IMR-90 (cell line): ENCODE measurements at regions not wholly inside any gene's neighbourhood (a gene's known extent, or its start where the extent isn't known, plus 50 kb on each side); places are given as distances from the start of the nearest gene placed in this dataset.
"Not testable (repeated sequence)": the region's sequence is repeated elsewhere in the genome, so short reads cannot be mapped to it uniquely, and the experiment has no call there.

Experiments used
- BHLHE40 ChIP-seq: fragments of 150-350 bp; IDR thresholded peaks from 2 replicates; pipeline ENCODE4 v1.6.1; 2016; ENCODE audit warnings: mild to moderate bottlenecking, low read depth, low read length
- CEBPB ChIP-seq: IDR thresholded peaks from 2 replicates; pipeline ENCODE4 v1.6.1; 2012; ENCODE audit warnings: low read depth, low read length, improper control_type of control experiment
- CHD1 ChIP-seq: IDR thresholded peaks from 2 replicates; pipeline ENCODE4 v1.6.1; 2012; ENCODE audit warnings: low read depth, low read length, improper control_type of control experiment
- CTCF ChIP-seq: conservative IDR thresholded peaks from 2 replicates; pipeline ENCODE4 v1.5.1; 2012; ENCODE audit warnings: mild to moderate bottlenecking, low read depth, low read length, improper control_type of control experiment
- ELK1 ChIP-seq: fragments of 150-350 bp; IDR thresholded peaks from 2 replicates; pipeline ENCODE4 v1.6.1; 2016; ENCODE audit warnings: low read depth, mild to moderate bottlenecking, low read length, moderate library complexity, borderline replicate concordance
- MAFK ChIP-seq: IDR thresholded peaks from 2 replicates; pipeline ENCODE4 v1.6.1; 2012; ENCODE audit warnings: low read depth, low read length, improper control_type of control experiment
- MAZ ChIP-seq: IDR thresholded peaks from 2 replicates; pipeline ENCODE4 v1.6.1; 2012; ENCODE audit warnings: low read depth, mild to moderate bottlenecking, low read length, improper control_type of control experiment, moderate library complexity, borderline replicate concordance
- MXI1 ChIP-seq: IDR thresholded peaks from 2 replicates; pipeline ENCODE4 v1.6.1; 2012; ENCODE audit warnings: low read depth, mild to moderate bottlenecking, low read length, moderate library complexity, borderline replicate concordance
- POLR2A ChIP-seq: IDR thresholded peaks from 2 replicates; pipeline ENCODE4 v1.6.1; 2012; ENCODE audit warnings: mild to moderate bottlenecking, low read depth, low read length
- RAD21 ChIP-seq: IDR thresholded peaks from 2 replicates; pipeline ENCODE4 v1.6.1; 2012; ENCODE audit warnings: low read length, improper control_type of control experiment
- RCOR1 ChIP-seq: IDR thresholded peaks from 2 replicates; pipeline ENCODE4 v1.6.1; 2012; ENCODE audit warnings: mild to moderate bottlenecking, low read length, improper control_type of control experiment; ENCODE audit not compliant: insufficient replicate concordance
- RFX5 ChIP-seq: IDR thresholded peaks from 2 replicates; pipeline ENCODE4 v1.8.0; 2012; ENCODE audit warnings: low read depth, mild to moderate bottlenecking, low read length, moderate library complexity
- SMC3 ChIP-seq: fragments of 150-350 bp; IDR thresholded peaks from 2 replicates; pipeline ENCODE4 v1.6.1; 2016; ENCODE audit warnings: low read depth, mild to moderate bottlenecking, antibody characterized with exemption, low read length, moderate library complexity
- USF2 ChIP-seq: fragments of 150-350 bp; IDR thresholded peaks from 2 replicates; pipeline ENCODE4 v1.6.1; 2017; ENCODE audit warnings: mild to moderate bottlenecking, antibody characterized with exemption, low read length, low read depth

GRCh38 chr4:127020831-127021230 is 611.9 kb upstream of the INTU start:
- not testable (repeated sequence) for TF ChIP-seq MAFK, CTCF, POLR2A, ELK1, CHD1, CEBPB, RFX5, MXI1, RAD21, BHLHE40, RCOR1, SMC3, MAZ, USF2
